DND-41 (cell line): ENCODE measurements at regions not wholly inside any gene's neighbourhood (a gene's known extent, or its start where the extent isn't known, plus 50 kb on each side); places are given as distances from the start of the nearest gene placed in this dataset.
"Not testable (repeated sequence)": the region's sequence is repeated elsewhere in the genome, so short reads cannot be mapped to it uniquely, and the experiment has no call there.

Experiments
- ATAC-seq: fragments of 200-7000 bp; cut with Tn5 transposase; 3 replicates; pipeline ENCODE4 v1.9.1; 2021; ENCODE audit warnings: low read depth; ENCODE audit not compliant: insufficient read depth
- DNase-seq: peaks from one replicate; pipeline ENCODE4 v3.0.0-alpha.2; 2020
- H2AFZ ChIP-seq: 2 replicates; pipeline ENCODE4 v1.6.0; 2012; ENCODE audit warnings: low read depth, low read length
- H3K27ac ChIP-seq: 2 replicates; pipeline ENCODE4 v1.5.1; 2012; ENCODE audit warnings: low read length, inconsistent platforms
- H3K27me3 ChIP-seq: fragments of 200-600 bp; sonication (generic); 2 replicates; pipeline ENCODE4 v1.6.0; 2012; ENCODE audit warnings: low read length, mild to moderate bottlenecking, inconsistent platforms; ENCODE audit not compliant: insufficient read depth, poor library complexity
- H3K36me3 ChIP-seq: 2 replicates; pipeline ENCODE4 v1.5.1; 2012; ENCODE audit warnings: low read length, inconsistent platforms; ENCODE audit not compliant: insufficient read depth
- H3K4me1 ChIP-seq: 2 replicates; pipeline ENCODE4 v1.5.1; 2012; ENCODE audit warnings: mild to moderate bottlenecking, low read length; ENCODE audit not compliant: insufficient read depth
- H3K4me2 ChIP-seq: 2 replicates; pipeline ENCODE4 v1.6.0; 2012; ENCODE audit warnings: mild to moderate bottlenecking, moderate library complexity, low read length, inconsistent platforms; ENCODE audit not compliant: insufficient read depth
- H3K4me3 ChIP-seq, 2 experiments: fragments of 200-600 bp in 1 of 2; shearing (Covaris generic) in 1 of 2; 2 replicates each; pipeline ENCODE4 v1.5.1; 2012 to 2016; ENCODE audit warnings: inconsistent platforms in 2 of 2, low read length in 2 of 2, mild to moderate bottlenecking in 2 of 2, low read depth in 1 of 2, moderate library complexity in 1 of 2
- H3K79me2 ChIP-seq: 2 replicates; pipeline ENCODE4 v1.6.0; 2012; ENCODE audit warnings: low read length, inconsistent platforms; ENCODE audit not compliant: insufficient read depth
- H3K9ac ChIP-seq: 2 replicates; pipeline ENCODE4 v1.6.0; 2012; ENCODE audit warnings: low read depth, mild to moderate bottlenecking, inconsistent platforms, low read length, moderate library complexity
- H3K9me3 ChIP-seq: 2 replicates; pipeline ENCODE4 v1.5.1; 2012; ENCODE audit warnings: low read length, moderate library complexity, mild to moderate bottlenecking, inconsistent platforms; ENCODE audit not compliant: insufficient read depth, severe bottlenecking
- H4K20me1 ChIP-seq: 2 replicates; pipeline ENCODE4 v1.6.0; 2012; ENCODE audit warnings: low read length; ENCODE audit not compliant: insufficient read depth

- ATAC-seq, result peak; percentile 47; the same call in 2 of the 3 replicates
- H4K20me1 ChIP-seq, H3K4me2 ChIP-seq, H2AFZ ChIP-seq, H3K27ac ChIP-seq, H3K36me3 ChIP-seq, H3K4me3 ChIP-seq, H3K27me3 ChIP-seq, H3K79me2 ChIP-seq, H3K9me3 ChIP-seq, DNase-seq, H3K9ac ChIP-seq, H3K4me1 ChIP-seq: not testable (repeated sequence)
These were observed 325.1 kb upstream of the CHRNA7 start for GRCh38 chr15:31705076-31705678.

GRCh38 chr15:31707944-31708702 lies 322.2 kb upstream of the CHRNA7 start:
- H3K27ac ChIP-seq, DNase-seq, H3K4me2 ChIP-seq, H4K20me1 ChIP-seq, H3K9ac ChIP-seq, H3K4me1 ChIP-seq, H2AFZ ChIP-seq, H3K4me3 ChIP-seq, H3K27me3 ChIP-seq, H3K36me3 ChIP-seq, H3K9me3 ChIP-seq, H3K79me2 ChIP-seq: not testable (repeated sequence)
- ATAC-seq, result peak; percentile 89

GRCh38 chr15:31708703-31709327 lies 321.5 kb upstream of the CHRNA7 start:
- H3K4me1 ChIP-seq, H3K9me3 ChIP-seq, DNase-seq, H2AFZ ChIP-seq, H3K4me2 ChIP-seq, H3K27me3 ChIP-seq, H3K36me3 ChIP-seq, H3K4me3 ChIP-seq, H3K79me2 ChIP-seq, H3K9ac ChIP-seq, H3K27ac ChIP-seq, H4K20me1 ChIP-seq: not testable (repeated sequence)
- ATAC-seq, result peak; percentile 62; the same call in 2 of the 3 replicates

- H3K79me2 ChIP-seq, H3K4me3 ChIP-seq, H3K36me3 ChIP-seq, H4K20me1 ChIP-seq, H3K4me1 ChIP-seq, H3K4me2 ChIP-seq, H3K9ac ChIP-seq, DNase-seq, ATAC-seq, H3K9me3 ChIP-seq, H3K27ac ChIP-seq, H3K27me3 ChIP-seq, H2AFZ ChIP-seq: not testable (repeated sequence)
These were observed 320.8 kb upstream of the CHRNA7 start for GRCh38 chr15:31709479-31709878.

GRCh38 chr15:31710806-31711205 lies 319.5 kb upstream of the CHRNA7 start:
- not testable (repeated sequence) for H3K9me3 ChIP-seq, H3K4me1 ChIP-seq, H3K4me2 ChIP-seq, H3K27me3 ChIP-seq, H3K79me2 ChIP-seq, H3K4me3 ChIP-seq, DNase-seq, H3K27ac ChIP-seq, H4K20me1 ChIP-seq, H3K9ac ChIP-seq, ATAC-seq, H3K36me3 ChIP-seq, H2AFZ ChIP-seq

GRCh38 chr15:31715208-31715607 lies 315.1 kb upstream of the CHRNA7 start:
- not testable (repeated sequence) for H2AFZ ChIP-seq, H3K4me2 ChIP-seq, H3K4me1 ChIP-seq, ATAC-seq, H3K4me3 ChIP-seq, H3K27me3 ChIP-seq, H3K79me2 ChIP-seq, DNase-seq, H3K27ac ChIP-seq, H3K9me3 ChIP-seq, H3K36me3 ChIP-seq, H3K9ac ChIP-seq, H4K20me1 ChIP-seq

GRCh38 chr15:31718625-31719024 lies 311.7 kb upstream of the CHRNA7 start:
- not testable (repeated sequence) for DNase-seq, ATAC-seq, H3K4me2 ChIP-seq, H3K4me1 ChIP-seq, H3K9me3 ChIP-seq, H3K9ac ChIP-seq, H3K4me3 ChIP-seq, H3K79me2 ChIP-seq, H2AFZ ChIP-seq, H3K27me3 ChIP-seq, H4K20me1 ChIP-seq, H3K27ac ChIP-seq, H3K36me3 ChIP-seq

GRCh38 chr15:31719396-31720022 lies 310.8 kb upstream of the CHRNA7 start:
- H2AFZ ChIP-seq, ATAC-seq: not testable (repeated sequence)

More at GRCh38 chr15:31719396-31720022, 310.8 kb upstream of the CHRNA7 start:
- H3K4me1 ChIP-seq, H3K9ac ChIP-seq, H3K79me2 ChIP-seq, H4K20me1 ChIP-seq, H3K9me3 ChIP-seq, H3K36me3 ChIP-seq, H3K27me3 ChIP-seq, H3K27ac ChIP-seq, H3K4me3 ChIP-seq, H3K4me2 ChIP-seq, DNase-seq: not testable (repeated sequence)
